Stimulated activated effector memory CD8-positive, alpha-beta T cell treated with anti-CD3 and anti-CD28 coated beads, Interleukin-12 subunit alpha, Interleukin-12 subunit beta, amount 100 ng/mL, for 72 hours (primary cell): ENCODE measurements at regions not wholly inside any gene's neighbourhood (a gene's known extent, or its start where the extent isn't known, plus 50 kb on each side); places are given as distances from the start of the nearest gene placed in this dataset.

Source experiments
- ATAC-seq: fragments of 150-1000 bp; cut with Tn5 transposase; 2 replicates; pipeline ENCODE4 v1.10.0; 2021
- DNase-seq, 2 donors: peaks; one replicate each; pipeline ENCODE4 v3.0.0; 2021 to 2022; ENCODE audit warnings: low spot score in 2 of 2
- H3K27ac Mint-ChIP-seq: one replicate; pipeline ENCODE4 v1.8.0; 2022; ENCODE audit warnings: mild to moderate bottlenecking, mixed read lengths
- H3K36me3 Mint-ChIP-seq: one replicate; pipeline ENCODE4 v1.8.0; 2022; ENCODE audit warnings: mild to moderate bottlenecking, mixed read lengths
- H3K4me1 Mint-ChIP-seq: one replicate; pipeline ENCODE4 v1.8.0; 2022; ENCODE audit warnings: mixed read lengths
- H3K4me3 Mint-ChIP-seq: one replicate; pipeline ENCODE4 v1.8.0; 2022; ENCODE audit warnings: mild to moderate bottlenecking, mixed read lengths
- H3K9me3 Mint-ChIP-seq: one replicate; pipeline ENCODE4 v1.8.0; 2022; ENCODE audit warnings: mixed read lengths

DNA sequence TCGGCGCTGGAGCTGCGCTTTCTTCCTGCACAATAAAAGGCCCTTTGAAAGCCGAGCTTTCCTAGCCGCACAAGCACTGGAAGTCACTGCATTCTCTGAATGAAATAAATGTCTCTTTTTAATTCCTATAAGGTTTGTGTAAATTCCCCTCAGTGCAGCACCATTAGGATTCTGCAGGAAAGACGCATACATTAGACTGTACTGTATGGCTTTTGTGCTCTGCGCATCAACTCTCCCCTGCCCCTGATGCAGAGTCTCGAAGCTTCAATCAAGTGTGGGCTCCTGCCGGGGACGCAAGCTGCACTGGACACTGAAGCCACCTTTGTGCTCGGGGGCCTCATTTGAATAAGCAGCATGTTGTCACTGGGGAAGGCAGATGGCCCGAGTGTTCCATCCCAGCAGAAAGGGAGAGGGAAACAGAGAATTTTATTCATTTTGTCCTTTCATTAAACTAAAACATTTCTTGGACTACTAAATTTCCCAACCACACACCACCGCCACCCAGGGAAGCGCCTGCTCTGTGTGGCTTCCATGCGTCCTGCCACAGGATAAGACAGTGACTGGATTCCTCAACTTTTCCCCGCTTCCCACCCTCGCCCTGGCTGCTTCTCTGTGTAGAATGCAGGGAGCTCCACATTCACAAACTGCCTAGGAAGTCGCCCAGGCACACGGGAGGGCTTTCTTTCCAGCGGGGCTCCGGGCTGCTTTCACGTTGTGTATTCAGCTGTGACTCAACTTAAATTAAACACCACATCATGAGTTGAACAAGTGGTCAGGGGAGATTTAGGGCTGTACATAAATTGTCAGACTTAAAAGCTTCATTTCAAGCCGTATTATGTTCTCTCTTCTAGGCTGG is 635.4 kb downstream of the IRX1 start:
- Mint-ChIP-seq H3K4me3 (no peak overlapping the region), H3K27ac (no peak overlapping the region), H3K36me3 (no peaks in the 10 kb centered on the region), H3K4me1 (no peaks in the 10 kb centered on the region), H3K9me3 (peaks cover 11% of the 10 kb centered on the region)
- no peak for ATAC-seq
- no peak for DNase-seq

DNA sequence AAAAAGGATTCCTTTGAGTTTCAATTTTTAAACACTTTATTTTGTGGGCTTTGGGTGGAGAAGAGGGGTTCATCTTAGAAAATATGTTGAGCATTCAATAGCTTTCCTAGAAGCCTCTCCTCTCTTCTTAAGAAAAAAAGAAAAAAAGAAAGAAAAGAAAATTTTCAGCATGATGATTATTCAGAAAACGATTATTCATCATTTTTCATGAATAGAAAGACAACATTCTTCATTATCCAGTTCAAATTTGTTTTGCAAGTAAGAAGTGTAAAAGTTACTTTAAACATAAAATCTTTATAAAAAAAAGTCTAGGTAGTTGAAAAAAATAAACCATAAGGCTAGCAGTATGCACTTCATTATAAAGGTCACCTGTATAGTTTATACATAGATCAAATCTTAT is 636.5 kb downstream of the IRX1 start:
- Mint-ChIP-seq H3K27ac (no peak overlapping the region), H3K9me3 (peaks cover 8% of the 10 kb centered on the region), H3K4me3 (no peak overlapping the region), H3K36me3 (no peaks in the 10 kb centered on the region), H3K4me1 (no peaks in the 10 kb centered on the region)
- no peak for ATAC-seq
- DNase-seq, result no peak

DNA sequence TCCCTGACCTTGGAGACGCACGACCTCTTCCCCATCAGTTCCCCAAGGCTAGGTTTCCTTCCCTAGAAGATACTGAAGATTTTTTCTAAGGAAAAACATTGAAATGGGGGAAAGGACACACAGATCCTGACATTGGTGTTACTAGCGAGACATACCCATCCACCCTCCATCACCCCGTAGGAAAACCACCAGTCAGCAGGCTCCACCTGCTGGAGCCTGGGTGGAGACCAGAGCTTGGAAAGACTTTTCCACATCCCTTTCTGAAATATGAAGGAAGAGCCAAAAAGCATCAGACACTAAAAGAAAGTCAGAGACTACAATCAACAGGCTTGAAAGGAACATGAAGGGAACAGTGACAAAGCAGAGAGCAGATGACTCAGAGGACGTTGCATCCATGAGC is 638.0 kb downstream of the IRX1 start:
- Mint-ChIP-seq H3K4me1 (no peaks in the 10 kb centered on the region), H3K9me3 (peaks cover 17% of the 10 kb centered on the region), H3K4me3 (no peak overlapping the region), H3K36me3 (no peaks in the 10 kb centered on the region), H3K27ac (no peak overlapping the region)
- ATAC-seq, result no peak
- DNase-seq, result no peak

DNA sequence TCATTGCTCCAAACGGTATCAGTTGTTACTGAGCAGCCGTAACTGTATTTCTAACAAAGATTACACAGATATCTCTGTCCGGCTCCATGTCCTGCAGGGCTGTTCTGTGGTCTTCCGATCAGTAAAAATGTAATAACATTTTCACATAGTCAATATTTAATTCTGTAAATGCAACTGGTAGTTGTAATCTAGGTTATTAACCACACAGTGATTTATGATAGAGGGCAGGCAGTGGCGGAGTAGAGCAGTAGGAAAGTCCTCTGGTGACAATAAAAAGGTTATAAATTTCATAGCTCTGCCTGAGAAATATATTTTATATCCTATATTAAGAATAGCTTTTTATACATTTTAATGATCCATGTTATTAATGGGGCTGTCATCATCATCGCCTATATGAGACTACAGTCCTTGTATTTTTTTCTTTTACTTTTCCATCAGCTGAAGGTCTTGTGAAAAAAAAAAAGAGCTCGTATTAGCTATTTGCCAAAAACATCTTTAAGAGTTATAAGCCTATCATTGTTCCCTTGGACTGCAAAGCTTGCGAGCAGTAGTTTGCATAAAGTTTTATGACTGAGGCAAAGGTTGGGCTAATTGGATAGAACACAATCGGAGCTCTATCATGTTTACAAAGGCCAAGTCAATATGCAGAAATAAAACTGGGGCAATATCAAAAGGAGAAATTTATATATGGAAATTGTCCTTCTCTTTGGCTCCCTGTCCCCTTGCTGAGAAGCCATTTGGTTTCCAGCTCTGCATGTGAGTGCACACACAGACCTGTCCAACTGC is 648.0 kb downstream of the IRX1 start:
- Mint-ChIP-seq H3K36me3 (no peaks in the 10 kb centered on the region), H3K9me3 (peaks cover 18% of the 10 kb centered on the region), H3K4me1 (no peaks in the 10 kb centered on the region), H3K4me3 (no peak overlapping the region), H3K27ac (no peak overlapping the region)
- no peak for ATAC-seq
- no peak for DNase-seq

DNA sequence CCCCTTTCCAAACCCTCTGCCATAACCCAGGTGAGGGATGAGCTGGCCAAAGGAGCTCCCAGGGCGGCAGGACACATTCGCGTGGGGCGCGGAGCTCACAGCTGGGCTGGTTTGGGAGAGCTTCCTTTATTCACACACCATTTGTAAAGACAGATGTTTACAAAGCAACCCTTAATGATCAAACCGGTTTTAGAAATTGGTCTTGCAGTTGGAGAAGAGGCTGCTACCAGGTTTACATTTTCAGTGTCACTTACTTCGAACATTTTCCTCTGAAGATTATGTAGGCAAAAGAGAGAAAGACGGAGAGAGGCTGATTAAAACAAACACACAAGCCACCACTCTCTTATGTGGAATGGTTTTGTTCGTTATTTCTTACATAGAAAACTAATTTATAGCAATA is 648.7 kb downstream of the IRX1 start:
- Mint-ChIP-seq H3K36me3 (no peaks in the 10 kb centered on the region), H3K4me3 (no peak overlapping the region), H3K4me1 (no peaks in the 10 kb centered on the region), H3K9me3 (peaks cover 14% of the 10 kb centered on the region), H3K27ac (no peak overlapping the region)
- DNase-seq (no peak), ATAC-seq (no peak)

DNA sequence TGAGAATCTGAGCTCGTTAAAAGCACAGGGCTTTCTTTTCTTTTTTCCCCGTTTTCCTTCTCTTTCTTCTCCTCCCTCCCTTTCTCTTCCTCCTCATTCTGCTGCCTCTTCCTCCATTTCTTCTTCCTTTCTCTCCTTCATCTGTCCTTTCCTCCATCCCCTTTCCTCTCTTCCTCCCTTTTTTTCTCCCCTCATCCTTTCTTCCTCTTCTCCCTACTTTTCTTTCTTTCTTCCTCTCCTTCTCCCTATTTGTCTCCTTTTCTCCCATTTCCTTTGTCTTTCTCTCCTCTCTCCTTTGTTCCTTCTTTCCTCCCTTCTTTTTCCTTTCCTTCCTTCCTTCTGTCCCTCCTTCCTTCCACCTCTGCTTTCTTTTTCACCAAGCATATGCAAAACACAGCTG is 649.4 kb downstream of the IRX1 start:
- H3K4me3 Mint-ChIP-seq, result no peak overlapping the region
- ATAC-seq (no peak), DNase-seq (no peak)
- H3K4me1 Mint-ChIP-seq, result no peaks in the 10 kb centered on the region
- no peak overlapping the region for H3K27ac Mint-ChIP-seq
- peaks cover 13% of the 10 kb centered on the region for H3K9me3 Mint-ChIP-seq
- no peaks in the 10 kb centered on the region for H3K36me3 Mint-ChIP-seq

DNA sequence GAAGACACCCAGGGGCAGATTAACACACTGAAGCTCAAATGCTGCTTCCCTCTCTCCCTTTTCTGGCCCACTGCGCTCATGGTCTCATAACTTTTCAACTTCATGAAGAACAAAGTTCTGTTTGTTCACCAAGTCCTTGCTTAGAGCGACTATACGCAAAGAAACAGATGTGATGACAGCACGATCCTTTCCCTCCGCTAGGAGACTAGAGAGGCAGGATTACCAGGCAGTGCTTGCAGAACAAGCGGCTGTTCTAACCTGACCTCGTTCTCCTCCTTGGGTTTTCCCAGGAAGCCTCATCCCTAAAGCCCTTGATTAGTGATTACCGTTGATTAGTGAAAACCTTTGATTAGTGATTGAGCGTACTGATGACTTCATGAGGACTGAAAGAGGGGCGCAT is 649.9 kb downstream of the IRX1 start:
- ATAC-seq (no peak), DNase-seq (no peak)
- no peak overlapping the region for H3K27ac Mint-ChIP-seq
- no peaks in the 10 kb centered on the region for H3K36me3 Mint-ChIP-seq
- H3K4me3 Mint-ChIP-seq, result no peak overlapping the region
- H3K9me3 Mint-ChIP-seq, result peaks cover 13% of the 10 kb centered on the region
- no peaks in the 10 kb centered on the region for H3K4me1 Mint-ChIP-seq

DNA sequence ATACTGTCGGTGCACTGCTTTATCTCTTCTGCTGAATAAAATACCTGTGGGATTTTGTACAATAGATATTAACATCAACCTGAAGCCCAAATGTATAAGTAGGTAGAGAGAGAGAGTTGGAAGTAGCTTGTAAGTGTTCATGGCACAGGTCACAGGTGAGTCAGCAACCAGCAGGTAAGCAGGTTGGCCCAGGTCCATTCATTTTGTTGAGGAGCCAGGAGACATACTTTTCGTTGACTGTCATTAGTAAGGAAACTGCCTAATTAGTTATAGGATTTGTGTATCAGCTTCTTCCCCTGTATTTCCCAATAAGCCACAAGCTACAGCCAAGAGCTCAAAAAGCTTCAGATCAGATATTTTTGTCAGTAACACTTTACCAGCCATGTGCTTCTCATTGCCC is 650.8 kb downstream of the IRX1 start:
- H3K4me3 Mint-ChIP-seq, result no peak overlapping the region
- H3K27ac Mint-ChIP-seq, result no peak overlapping the region
- no peaks in the 10 kb centered on the region for H3K36me3 Mint-ChIP-seq
- no peak for ATAC-seq
- no peaks in the 10 kb centered on the region for H3K4me1 Mint-ChIP-seq
- DNase-seq, result no peak
- peaks cover 13% of the 10 kb centered on the region for H3K9me3 Mint-ChIP-seq

DNA sequence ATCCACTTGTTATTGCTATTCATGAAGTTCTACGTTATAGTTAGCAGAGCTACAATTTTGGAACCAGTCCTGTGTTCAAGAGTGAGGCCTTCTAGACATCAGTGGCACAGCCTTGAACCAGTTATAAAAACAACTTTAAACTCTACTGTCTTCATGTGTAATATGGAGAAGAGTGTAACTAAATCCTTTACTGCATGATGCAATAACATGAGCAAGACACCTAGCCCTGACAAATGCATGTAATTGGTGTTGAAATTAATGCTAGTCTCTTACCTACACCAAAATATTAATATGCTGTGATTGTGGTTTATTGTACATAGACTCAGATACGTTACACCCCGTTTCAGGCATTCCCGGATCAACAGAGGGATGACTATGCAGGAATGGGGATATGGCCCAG is 654.6 kb downstream of the IRX1 start:
- Mint-ChIP-seq H3K27ac (no peak overlapping the region), H3K4me3 (no peak overlapping the region), H3K36me3 (no peaks in the 10 kb centered on the region), H3K4me1 (no peaks in the 10 kb centered on the region), H3K9me3 (peaks cover 14% of the 10 kb centered on the region)
- ATAC-seq (no peak), DNase-seq (no peak)

DNA sequence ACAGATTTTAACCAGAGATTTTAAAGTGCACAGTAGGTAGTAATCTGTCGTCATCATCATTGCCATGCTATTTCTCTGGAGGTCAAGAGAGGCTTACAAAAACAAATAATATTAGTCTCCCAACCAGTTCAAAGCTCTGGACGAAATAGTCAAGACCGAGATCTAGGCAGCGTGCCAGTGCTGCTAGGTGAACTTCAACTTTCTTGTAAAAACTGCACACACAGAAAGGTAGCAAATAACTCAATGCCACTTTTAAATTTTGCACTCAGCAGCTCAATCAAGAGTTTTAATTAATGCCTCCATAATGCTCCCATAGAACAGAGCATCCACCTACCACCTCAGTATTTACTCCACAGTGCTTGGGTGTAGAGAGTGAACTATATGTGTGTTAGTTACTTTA is 656.8 kb downstream of the IRX1 start:
- no peak for ATAC-seq
- no peak for DNase-seq
- H3K36me3 Mint-ChIP-seq, result no peaks in the 10 kb centered on the region
- peaks cover 14% of the 10 kb centered on the region for H3K9me3 Mint-ChIP-seq
- H3K4me3 Mint-ChIP-seq, result no peak overlapping the region
- no peak overlapping the region for H3K27ac Mint-ChIP-seq
- no peaks in the 10 kb centered on the region for H3K4me1 Mint-ChIP-seq

DNA sequence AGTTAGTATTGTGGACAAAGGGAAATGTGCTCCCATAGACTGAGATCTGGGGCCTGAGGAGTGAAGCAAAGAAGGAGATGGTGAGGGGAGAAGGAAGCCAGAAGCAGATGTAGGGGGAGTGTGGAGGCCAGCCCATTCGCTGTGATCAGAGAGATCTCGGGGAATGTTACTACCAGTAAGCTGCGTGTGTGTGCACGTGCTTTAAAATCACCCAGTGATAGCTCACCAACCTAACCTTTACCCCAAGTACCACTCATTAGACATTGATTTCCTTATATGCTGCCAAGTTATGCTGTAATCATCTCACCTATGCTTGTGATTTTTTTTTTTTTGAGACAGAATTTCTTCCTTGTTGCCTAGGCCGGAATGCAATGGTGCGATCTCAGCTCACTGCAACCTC is 659.1 kb downstream of the IRX1 start:
- Mint-ChIP-seq H3K36me3 (no peaks in the 10 kb centered on the region), H3K9me3 (peaks cover 11% of the 10 kb centered on the region), H3K4me1 (no peaks in the 10 kb centered on the region), H3K27ac (no peak overlapping the region), H3K4me3 (no peak overlapping the region)
- ATAC-seq, result no peak
- DNase-seq, result no peak

DNA sequence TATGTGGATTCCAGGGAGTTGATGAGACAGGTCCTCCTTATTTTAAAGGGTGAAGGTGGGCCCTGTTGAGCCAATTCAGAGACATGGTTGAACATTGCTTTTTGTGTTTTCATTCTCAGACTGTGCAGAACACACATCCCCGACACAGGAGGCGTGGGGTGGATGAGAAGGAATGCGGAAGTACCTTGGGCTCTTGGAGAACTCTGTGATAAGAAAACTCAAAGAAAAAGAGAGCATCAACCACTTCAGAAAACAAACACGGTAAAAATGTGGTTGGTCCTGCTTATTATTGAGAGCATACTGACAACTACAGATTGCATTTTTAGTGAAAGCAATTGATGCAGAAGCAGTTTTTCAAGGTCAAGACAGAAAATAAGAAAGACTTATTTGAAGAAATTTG is 659.8 kb downstream of the IRX1 start:
- Mint-ChIP-seq H3K4me3 (no peak overlapping the region), H3K9me3 (peaks cover 10% of the 10 kb centered on the region), H3K4me1 (no peaks in the 10 kb centered on the region), H3K36me3 (no peaks in the 10 kb centered on the region), H3K27ac (no peak overlapping the region)
- ATAC-seq (no peak), DNase-seq (no peak)

DNA sequence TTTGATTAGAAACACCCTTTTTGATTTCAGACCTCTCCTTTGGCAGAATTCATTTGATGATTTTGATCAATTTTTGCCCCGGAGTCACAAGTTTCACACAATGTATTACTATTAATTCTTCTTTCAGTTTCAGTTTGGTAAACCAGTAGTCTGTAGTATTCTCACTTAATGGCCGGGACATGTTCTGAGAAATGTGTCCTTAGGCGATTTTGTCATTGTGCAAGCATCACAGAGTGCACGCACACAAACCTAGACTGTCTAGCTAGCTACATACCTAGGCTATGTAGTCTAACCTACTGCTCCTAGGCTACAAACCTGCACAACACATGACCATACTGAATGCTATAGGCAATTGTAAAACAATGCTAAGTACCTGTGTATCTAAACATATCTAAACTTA is 662.5 kb downstream of the IRX1 start:
- no peaks in the 10 kb centered on the region for H3K4me1 Mint-ChIP-seq
- no peaks in the 10 kb centered on the region for H3K36me3 Mint-ChIP-seq

DNA sequence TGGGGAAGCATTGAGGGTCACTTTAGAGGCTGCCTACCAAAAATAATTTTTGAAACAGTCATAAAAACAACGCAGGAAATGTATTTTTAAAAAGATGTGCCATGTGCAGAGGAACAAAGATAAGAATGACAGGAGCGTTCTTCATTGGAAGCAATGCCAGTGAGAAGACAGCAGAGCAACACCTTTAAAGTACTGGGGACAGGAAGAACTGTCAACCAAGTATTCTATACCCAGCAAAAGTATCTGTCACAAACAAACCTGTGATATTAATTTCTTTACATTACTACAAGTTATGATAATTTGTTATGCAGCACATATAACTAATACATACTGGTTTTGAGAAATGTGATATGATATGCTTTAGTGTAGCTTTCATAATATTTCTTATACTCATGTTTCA is 675.6 kb downstream of the IRX1 start:
- Mint-ChIP-seq H3K9me3 (peaks cover 21% of the 10 kb centered on the region), H3K27ac (no peak overlapping the region), H3K36me3 (no peaks in the 10 kb centered on the region), H3K4me3 (no peak overlapping the region), H3K4me1 (no peaks in the 10 kb centered on the region)
- DNase-seq (no peak), ATAC-seq (no peak)

More for the DNA sequence above, 662.5 kb downstream of the IRX1 start:
- no peak overlapping the region for H3K27ac Mint-ChIP-seq
- ATAC-seq (no peak), DNase-seq (no peak)
- no peak overlapping the region for H3K4me3 Mint-ChIP-seq
- H3K9me3 Mint-ChIP-seq, result peaks cover 20% of the 10 kb centered on the region

DNA sequence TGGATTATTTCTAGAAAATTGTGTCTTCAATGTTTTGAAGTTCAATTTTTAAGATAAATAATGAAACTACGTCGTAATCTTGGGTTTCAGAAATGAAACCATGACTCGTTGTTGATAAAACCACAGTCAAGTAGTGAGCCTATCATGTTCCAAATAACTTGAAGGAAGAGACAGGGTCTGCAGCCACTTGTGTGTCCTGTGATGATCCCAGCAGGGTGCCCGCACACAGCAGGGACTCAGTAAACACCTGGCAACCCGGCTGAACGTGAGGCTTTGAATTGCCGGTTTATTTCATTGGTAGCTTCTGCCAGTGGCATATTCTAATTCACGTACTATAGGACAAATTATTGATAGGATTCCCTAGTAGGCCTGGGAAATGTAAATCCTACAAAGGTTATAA is 679.6 kb downstream of the IRX1 start:
- H3K36me3 Mint-ChIP-seq, result no peaks in the 10 kb centered on the region
- no peak for ATAC-seq
- no peaks in the 10 kb centered on the region for H3K4me1 Mint-ChIP-seq
- DNase-seq, result no peak
- peaks cover 12% of the 10 kb centered on the region for H3K9me3 Mint-ChIP-seq
- no peak overlapping the region for H3K4me3 Mint-ChIP-seq
- H3K27ac Mint-ChIP-seq, result no peak overlapping the region

DNA sequence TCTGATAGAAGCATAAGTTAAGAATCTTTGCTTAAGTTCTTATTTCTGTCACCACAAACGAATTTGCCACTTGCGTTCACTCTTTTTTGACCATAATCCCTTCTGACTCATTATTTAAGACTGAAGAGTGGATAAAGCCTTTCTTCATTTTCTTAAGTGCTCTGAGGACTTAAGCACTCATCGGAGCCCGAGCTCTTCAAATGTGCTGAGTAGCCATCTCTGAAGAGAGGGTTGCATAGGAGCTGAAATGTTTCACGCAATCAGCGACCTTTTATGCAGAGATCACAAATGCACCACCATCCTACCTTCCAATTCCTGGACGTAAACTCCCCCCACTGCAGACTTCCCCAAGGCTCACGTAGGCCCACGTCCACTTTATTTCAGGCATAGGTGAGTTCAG is 699.2 kb downstream of the IRX1 start:
- peaks cover 4% of the 10 kb centered on the region for H3K9me3 Mint-ChIP-seq
- H3K36me3 Mint-ChIP-seq, result no peaks in the 10 kb centered on the region
- no peak overlapping the region for H3K4me3 Mint-ChIP-seq
- ATAC-seq (no peak), DNase-seq (no peak)
- no peaks in the 10 kb centered on the region for H3K4me1 Mint-ChIP-seq
- H3K27ac Mint-ChIP-seq, result no peak overlapping the region
